Breast epithelium (tissue), 3 donors: ENCODE measurements at regions not wholly inside any gene's neighbourhood (a gene's known extent, or its start where the extent isn't known, plus 50 kb on each side); places are given as distances from the start of the nearest gene placed in this dataset.

Experiments
- POLR2A ChIP-seq: fragments of 450-650 bp; IDR thresholded peaks from one replicate; pipeline ENCODE4 v1.6.1; 2016; ENCODE audit warnings: antibody characterized with exemption, mild to moderate bottlenecking, moderate library complexity
- POLR2AphosphoS5 ChIP-seq, 3 donors: sonication (generic); formaldehyde crosslinking; IDR thresholded peaks; one replicate each; pipeline ENCODE4 v1.6.1; 2017; ENCODE audit warnings: antibody characterized with exemption in 3 of 3
- TF ChIP-seq, protein P1 (sequence below), 3 donors: fragments of 450-650 bp; IDR thresholded peaks; one replicate each; pipeline ENCODE4 v1.5.1; 2016 to 2017; ENCODE audit warnings: antibody characterized with exemption in 3 of 3, mild to moderate bottlenecking in 3 of 3, moderate library complexity in 3 of 3

- TF ChIP-seq, protein P1, sequence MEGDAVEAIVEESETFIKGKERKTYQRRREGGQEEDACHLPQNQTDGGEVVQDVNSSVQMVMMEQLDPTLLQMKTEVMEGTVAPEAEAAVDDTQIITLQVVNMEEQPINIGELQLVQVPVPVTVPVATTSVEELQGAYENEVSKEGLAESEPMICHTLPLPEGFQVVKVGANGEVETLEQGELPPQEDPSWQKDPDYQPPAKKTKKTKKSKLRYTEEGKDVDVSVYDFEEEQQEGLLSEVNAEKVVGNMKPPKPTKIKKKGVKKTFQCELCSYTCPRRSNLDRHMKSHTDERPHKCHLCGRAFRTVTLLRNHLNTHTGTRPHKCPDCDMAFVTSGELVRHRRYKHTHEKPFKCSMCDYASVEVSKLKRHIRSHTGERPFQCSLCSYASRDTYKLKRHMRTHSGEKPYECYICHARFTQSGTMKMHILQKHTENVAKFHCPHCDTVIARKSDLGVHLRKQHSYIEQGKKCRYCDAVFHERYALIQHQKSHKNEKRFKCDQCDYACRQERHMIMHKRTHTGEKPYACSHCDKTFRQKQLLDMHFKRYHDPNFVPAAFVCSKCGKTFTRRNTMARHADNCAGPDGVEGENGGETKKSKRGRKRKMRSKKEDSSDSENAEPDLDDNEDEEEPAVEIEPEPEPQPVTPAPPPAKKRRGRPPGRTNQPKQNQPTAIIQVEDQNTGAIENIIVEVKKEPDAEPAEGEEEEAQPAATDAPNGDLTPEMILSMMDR (IDR thresholded peaks at IDR 0.05), result no peak
- TF ChIP-seq POLR2A, result no peak
- no peak for TF ChIP-seq POLR2AphosphoS5 (IDR thresholded peaks at IDR 0.05)
Observed at GRCh38 chr11:23315286-23315685, 455.0 kb upstream of the CCDC179 start.
